NOMO-1 (cell line): ENCODE measurements at regions not wholly inside any gene's neighbourhood (a gene's known extent, or its start where the extent isn't known, plus 50 kb on each side); places are given as distances from the start of the nearest gene placed in this dataset.

Source experiments
- DNase-seq, 2 experiments: peaks; one replicate each; lab custom pipeline; 2025; ENCODE audit not compliant: unreplicated experiment in 2 of 2; lab: John Stamatoyannopoulos, UW

- no peak for DNase-seq
Observed at GRCh38 chr2:172323256-172323655, 104.1 kb upstream of the ITGA6 start.

DNA sequence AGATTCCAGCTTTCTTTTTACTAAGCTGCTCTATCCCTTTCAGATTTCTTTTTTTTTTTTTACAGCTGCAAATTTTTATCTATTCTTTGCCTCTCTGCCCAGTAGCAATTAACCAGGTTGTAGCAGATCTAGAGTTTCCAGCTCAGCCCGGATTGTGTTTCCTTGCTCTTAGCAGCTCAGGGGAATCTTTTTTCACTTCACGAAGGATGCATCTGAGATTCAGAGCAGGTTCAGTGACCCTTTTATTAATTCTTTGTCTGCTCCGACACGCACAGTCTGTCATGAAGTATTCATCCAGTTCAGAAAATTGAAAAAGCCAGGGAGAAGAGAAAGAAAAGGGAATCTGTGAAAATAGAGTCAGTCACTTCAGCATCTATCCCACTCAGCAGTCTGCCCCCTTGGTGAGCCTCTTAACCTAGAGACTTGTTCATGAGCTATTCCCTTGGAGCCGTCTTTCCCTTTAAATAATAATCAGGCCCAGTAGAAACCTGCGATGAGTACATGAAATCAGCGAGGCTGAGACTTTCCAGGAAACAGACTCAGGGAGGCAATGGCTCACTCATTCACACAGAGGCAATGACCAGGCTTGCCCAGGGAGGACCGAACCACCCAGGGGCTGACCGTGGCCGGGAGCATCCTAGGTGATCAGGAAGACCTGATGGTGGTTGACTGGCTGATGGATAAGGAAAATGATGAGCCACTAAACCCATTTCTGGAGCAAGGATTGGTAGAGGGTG is 103.4 kb upstream of the ITGA6 start:
- DNase-seq = no peak

GRCh38 chr2:172326211-172326509 is 101.2 kb upstream of the ITGA6 start:
- DNase-seq = no peak

DNA sequence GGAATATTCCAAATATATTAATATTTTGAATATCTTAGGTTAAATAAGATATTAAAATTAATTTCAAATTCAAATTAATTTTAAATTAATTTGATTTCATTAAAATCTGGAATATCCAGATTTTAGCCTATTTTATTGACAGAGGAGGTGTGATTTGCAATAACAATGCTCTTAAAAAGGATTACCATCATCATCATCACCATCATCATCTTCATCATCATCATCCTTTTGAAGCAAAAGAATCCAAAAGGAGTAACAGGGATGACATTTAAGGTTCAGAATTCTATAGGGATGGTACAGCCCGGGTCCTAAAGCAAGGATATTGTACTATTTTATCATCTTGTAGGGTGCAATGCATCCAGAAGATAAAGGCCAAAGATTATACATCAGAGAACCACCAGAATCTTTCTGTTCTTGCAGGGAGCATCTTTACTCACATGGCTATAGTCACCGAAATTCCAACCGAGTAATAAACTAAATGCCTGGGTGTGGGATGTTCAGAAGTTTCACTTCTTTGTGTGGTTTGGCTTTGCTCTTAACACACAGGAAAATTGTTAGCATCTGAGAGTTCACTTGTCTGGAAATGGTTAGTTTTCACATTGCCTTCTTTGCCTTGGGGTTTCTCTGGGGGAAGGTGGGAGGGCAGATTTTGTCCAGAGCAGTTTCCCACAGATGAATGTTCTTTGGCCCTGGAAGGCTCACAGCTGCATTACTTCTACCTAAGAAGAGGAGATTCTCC is 99.1 kb upstream of the ITGA6 start:
- no peak for DNase-seq

- no peak for DNase-seq
Observed at GRCh38 chr2:172329416-172329773, 98.0 kb upstream of the ITGA6 start.

- no peak for DNase-seq
Observed at GRCh38 chr2:172329774-172330671, 97.4 kb upstream of the ITGA6 start.

GRCh38 chr2:172332507-172332906 is 94.9 kb upstream of the ITGA6 start:
- no peak for DNase-seq

DNA sequence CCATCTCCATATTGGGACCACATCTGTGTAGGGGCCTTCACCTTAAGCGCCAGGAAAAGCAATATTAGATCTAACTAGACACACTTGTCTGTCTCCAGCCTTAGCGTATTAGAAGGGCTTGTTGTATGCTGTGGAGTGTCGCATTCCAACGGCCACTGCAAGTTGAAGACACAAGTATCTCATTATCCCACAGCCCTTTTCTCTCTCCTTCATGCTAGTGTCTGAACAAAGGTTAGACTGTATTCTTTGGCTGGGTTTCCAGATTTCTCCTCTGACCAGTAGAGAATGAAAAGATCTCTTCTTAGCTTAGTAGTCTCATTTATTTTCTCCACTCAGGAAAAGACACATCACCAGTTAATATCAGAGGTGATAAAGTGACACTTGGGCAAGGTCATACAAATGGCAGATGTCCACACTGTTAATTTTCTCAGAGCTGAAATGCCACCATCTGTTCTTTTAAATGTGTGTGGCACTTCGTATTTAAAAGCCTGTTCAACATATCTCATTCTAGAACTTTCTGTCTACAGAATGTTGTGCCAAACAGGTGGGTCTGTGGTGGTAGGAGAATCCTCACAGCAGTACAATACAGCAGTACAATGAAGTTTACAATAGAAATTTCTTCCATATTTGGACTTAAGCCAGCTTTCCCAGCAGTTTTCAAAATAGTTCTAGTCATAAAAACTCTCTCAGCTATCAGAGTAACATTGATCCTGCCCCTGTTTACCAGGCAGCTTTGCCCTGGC is 94.0 kb upstream of the ITGA6 start:
- no peak for DNase-seq

DNA sequence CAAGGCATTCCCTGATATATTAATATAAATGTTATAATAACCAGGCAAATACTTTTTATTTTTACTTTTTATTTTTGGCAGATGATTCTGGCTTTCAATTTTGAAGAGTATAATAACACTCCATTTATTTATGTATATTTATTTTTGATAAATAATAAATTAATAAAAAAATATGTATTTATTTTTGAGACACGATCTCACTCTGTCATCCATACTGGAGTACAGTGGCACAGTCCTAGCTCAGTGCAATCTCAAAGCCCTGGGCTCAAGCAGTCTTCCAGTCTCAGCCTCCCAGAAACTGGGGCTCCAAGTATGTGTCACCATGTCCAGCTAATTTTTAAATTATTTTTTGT is 93.4 kb upstream of the ITGA6 start:
- DNase-seq = no peak

DNA sequence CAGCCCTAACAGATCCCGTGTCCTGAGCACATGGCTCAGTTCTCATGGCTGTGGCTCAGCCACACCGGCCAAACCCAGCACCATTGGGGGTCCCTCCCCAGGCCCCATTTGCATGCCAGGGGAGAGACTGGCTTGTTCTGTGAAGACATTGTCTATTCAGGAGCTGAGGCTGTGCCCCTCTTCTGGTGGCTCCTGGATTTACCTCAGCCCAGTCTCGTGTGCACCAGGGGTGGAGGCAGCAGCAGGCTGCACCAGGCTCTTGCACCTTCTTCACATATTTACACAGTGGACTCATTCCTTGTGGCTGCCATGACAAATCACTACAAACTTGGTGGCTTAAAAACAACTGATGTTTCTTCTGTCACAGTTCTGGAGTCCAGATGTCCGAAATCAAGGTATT is 92.4 kb upstream of the ITGA6 start:
- DNase-seq = no peak

DNA sequence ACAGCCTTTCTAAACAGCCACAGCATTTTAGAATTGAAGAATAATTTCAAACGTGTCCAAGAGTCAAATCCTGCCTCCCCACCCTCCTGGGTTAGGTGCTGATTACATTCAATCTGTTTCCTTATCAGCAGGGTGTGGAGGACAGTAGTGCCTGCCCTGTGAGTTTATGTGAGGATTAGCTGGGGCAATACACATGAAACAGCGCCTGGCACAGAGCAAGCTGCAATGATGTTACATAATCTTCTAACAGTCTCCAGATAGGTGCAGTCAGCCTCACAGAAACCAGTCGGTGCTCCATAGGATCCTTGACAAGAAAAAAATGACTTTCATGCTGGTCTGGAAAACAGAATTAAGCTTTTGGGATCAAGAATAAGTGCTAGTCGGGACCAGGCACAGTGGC is 91.7 kb upstream of the ITGA6 start:
- DNase-seq = peak in 1 of 2 experiments; percentile 4

GRCh38 chr2:172336681-172337080 is 90.7 kb upstream of the ITGA6 start:
- no peak for DNase-seq

GRCh38 chr2:172339371-172340010 is 87.9 kb upstream of the ITGA6 start:
- DNase-seq = no peak

DNA sequence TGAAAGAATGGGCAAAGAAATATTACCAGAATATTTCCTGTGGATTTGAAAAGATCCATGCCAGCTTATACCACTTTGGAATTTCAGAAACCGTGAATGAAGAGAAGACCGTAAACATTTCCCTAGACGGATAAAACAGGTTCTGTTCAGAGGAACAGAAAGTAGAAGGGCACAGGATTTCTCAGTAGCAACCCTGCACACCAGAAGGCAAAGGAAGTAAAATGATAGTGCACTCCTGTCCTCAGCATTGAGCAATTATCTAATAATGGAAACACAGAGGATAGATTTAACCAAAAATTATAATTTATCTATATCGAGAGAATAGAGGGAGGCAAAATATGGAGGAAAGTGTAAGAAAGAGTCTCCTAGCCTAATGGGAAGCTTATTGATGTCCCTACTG is 87.0 kb upstream of the ITGA6 start:
- peak; percentile 4 to 70 for DNase-seq

GRCh38 chr2:172342078-172342477 is 85.3 kb upstream of the ITGA6 start:
- no peak for DNase-seq

GRCh38 chr2:172342611-172343010 is 84.8 kb upstream of the ITGA6 start:
- DNase-seq = no peak

DNA sequence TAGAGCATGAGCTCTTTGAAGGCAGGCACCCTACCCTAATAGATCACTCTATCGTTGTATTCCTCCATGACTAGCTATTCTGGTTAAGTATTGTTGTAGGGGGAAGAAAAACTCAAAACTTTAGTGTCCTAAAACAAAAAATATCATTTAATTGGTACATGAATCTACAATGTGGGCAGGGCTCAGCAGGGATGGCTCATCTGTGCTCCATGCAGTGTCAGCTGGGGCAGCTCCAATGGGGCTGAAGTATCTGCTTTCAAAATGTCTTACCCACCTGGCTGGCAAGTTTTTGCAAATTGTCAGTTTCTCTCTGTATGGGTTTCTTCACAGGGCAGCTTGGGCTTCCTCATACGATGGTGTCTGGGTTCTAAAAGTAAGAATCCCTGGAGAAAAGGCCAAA is 83.2 kb upstream of the ITGA6 start:
- DNase-seq = no peak

- DNase-seq = no peak
Observed at GRCh38 chr2:172345956-172346555, 81.3 kb upstream of the ITGA6 start.

GRCh38 chr2:172348555-172349288 is 78.7 kb upstream of the ITGA6 start:
- DNase-seq = no peak
